AG09309 (cell line): ENCODE measurements at regions not wholly inside any gene's neighbourhood (a gene's known extent, or its start where the extent isn't known, plus 50 kb on each side); places are given as distances from the start of the nearest gene placed in this dataset.
A peak's percentile ranks its signal among the peaks of the same experiment; 100 is the strongest.

Experiments used
- DNase-seq: peaks from one replicate; pipeline ENCODE4 v3.0.0-alpha.2; 2010; ENCODE audit warnings: low read depth
- H3K4me3 ChIP-seq: 2 replicates; pipeline ENCODE4 v1.5.1; 2011; ENCODE audit warnings: mild to moderate bottlenecking, low read depth, low read length, moderate library complexity; ENCODE audit not compliant: control insufficient read depth
- CTCF ChIP-seq: IDR thresholded peaks from 2 replicates; pipeline ENCODE4 v1.5.1; 2011; ENCODE audit warnings: mild to moderate bottlenecking, low read depth, low read length, inconsistent platforms; ENCODE audit not compliant: insufficient read depth, control insufficient read depth; ENCODE audit errors: missing control alignments

- DNase-seq = no peak
- TF ChIP-seq CTCF = no peak
- H3K4me3 ChIP-seq = no peak overlapping the region
These were observed 97.0 kb downstream of the NRN1 start for GRCh38 chr6:5909721-5910120.

- H3K4me3 ChIP-seq = no peak overlapping the region
- no peak for DNase-seq
- TF ChIP-seq CTCF = no peak
These were observed 99.9 kb downstream of the NRN1 start for GRCh38 chr6:5906842-5907241.

- H3K4me3 ChIP-seq = no peak overlapping the region
- no peak for DNase-seq
- no peak for TF ChIP-seq CTCF
These were observed 100.4 kb downstream of the NRN1 start for GRCh38 chr6:5906340-5906670.

- peak; percentile 86 for DNase-seq
- no peak overlapping the region for H3K4me3 ChIP-seq
- no peak for TF ChIP-seq CTCF
These were observed 101.0 kb downstream of the NRN1 start for GRCh38 chr6:5905431-5906339.

GRCh38 chr6:5904532-5904931, 102.2 kb downstream of the NRN1 start:
- no peak for TF ChIP-seq CTCF
- no peak for DNase-seq
- H3K4me3 ChIP-seq = no peak overlapping the region

GRCh38 chr6:5899216-5900045, 107.3 kb downstream of the NRN1 start:
- TF ChIP-seq CTCF = no peak
- DNase-seq = no peak
- H3K4me3 ChIP-seq = no peak overlapping the region
